ENCODE measurements at regions not wholly inside any gene's neighbourhood (a gene's known extent, or its start where the extent isn't known, plus 50 kb on each side); places are given as distances from the start of the nearest gene placed in this dataset.

- no peaks in the 10 kb centered on the region for H3K4me1 ChIP-seq (ENCODE audit: control insufficient read depth, insufficient read depth, low read length, unreplicated experiment)
- H3K36me3 ChIP-seq (ENCODE audit: insufficient read depth, low read length), result no peaks in the 10 kb centered on the region
- H2AFZ ChIP-seq (ENCODE audit: low read length, unreplicated experiment), result no peak overlapping the region
- H3K79me2 ChIP-seq (ENCODE audit: control insufficient read depth, insufficient read depth, low read length, unreplicated experiment), result no peaks in the 10 kb centered on the region
- peaks cover 4% of the 10 kb centered on the region; the same call in 1 of the 2 replicates for H3K27me3 ChIP-seq (ENCODE audit: insufficient read depth, low read length)
- no peak overlapping the region for H3K4me3 ChIP-seq (ENCODE audit: low read depth, low read length)
- no peak overlapping the region for H3K27ac ChIP-seq (ENCODE audit: low read depth, low read length)
These were observed 109.7 kb upstream of the OR9Q1 start for GRCh38 chr11:57913715-57914704.

GRCh38 chr11:57917632-57918031 is 106.0 kb upstream of the OR9Q1 start:
- H3K4me3 ChIP-seq (ENCODE audit: low read depth, low read length), result no peak overlapping the region
- no peak overlapping the region for H2AFZ ChIP-seq (ENCODE audit: low read length, unreplicated experiment)
- no peak overlapping the region for H3K27ac ChIP-seq (ENCODE audit: low read depth, low read length)
- no peaks in the 10 kb centered on the region for H3K4me1 ChIP-seq (ENCODE audit: control insufficient read depth, insufficient read depth, low read length, unreplicated experiment)
- no peaks in the 10 kb centered on the region for H3K79me2 ChIP-seq (ENCODE audit: control insufficient read depth, insufficient read depth, low read length, unreplicated experiment)
- peaks cover 4% of the 10 kb centered on the region; the same call in 1 of the 2 replicates for H3K27me3 ChIP-seq (ENCODE audit: insufficient read depth, low read length)
- no peaks in the 10 kb centered on the region for H3K36me3 ChIP-seq (ENCODE audit: insufficient read depth, low read length)

- Histone ChIP-seq H3K36me3 (ENCODE audit: insufficient read depth, low read length) (no peaks in the 10 kb centered on the region), H2AFZ (ENCODE audit: low read length, unreplicated experiment) (no peak overlapping the region), H3K4me3 (ENCODE audit: low read depth, low read length) (no peak overlapping the region), H3K27me3 (ENCODE audit: insufficient read depth, low read length) (peaks cover 4% of the 10 kb centered on the region; the same call in 1 of the 2 replicates), H3K27ac (ENCODE audit: low read depth, low read length) (no peak overlapping the region), H3K4me1 (ENCODE audit: control insufficient read depth, insufficient read depth, low read length, unreplicated experiment) (no peaks in the 10 kb centered on the region), H3K79me2 (ENCODE audit: control insufficient read depth, insufficient read depth, low read length, unreplicated experiment) (no peaks in the 10 kb centered on the region)
These were observed 102.7 kb upstream of the OR9Q1 start for GRCh38 chr11:57920971-57921370.

DNA sequence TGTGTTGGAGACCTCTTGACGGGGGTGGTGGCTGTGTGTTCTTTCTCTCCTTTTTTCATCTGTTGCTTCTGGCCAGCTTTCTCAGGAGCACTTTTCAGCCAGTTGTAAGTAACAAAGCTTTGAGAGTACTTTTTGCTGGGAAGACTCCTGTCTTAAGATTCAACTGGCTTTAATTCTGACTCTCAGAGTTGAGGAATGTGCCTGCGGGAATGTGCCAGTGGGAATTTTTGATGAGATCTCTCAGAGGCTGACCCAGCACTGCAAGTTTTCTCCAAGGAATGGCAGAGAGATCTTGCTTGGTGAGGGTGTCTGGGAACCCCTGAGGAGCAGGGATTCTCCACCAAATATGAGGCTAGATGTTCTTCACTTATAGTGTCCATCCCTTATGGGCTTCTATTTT is 91.6 kb upstream of the OR9Q1 start:
- no peaks in the 10 kb centered on the region for H3K36me3 ChIP-seq (ENCODE audit: insufficient read depth, low read length)
- H3K79me2 ChIP-seq (ENCODE audit: control insufficient read depth, insufficient read depth, low read length, unreplicated experiment), result no peaks in the 10 kb centered on the region
- no peak overlapping the region for H3K27ac ChIP-seq (ENCODE audit: low read depth, low read length)
- H2AFZ ChIP-seq (ENCODE audit: low read length, unreplicated experiment), result no peak overlapping the region
- peaks cover 28% of the 10 kb centered on the region; the same call in 1 of the 2 replicates for H3K27me3 ChIP-seq (ENCODE audit: insufficient read depth, low read length)
- H3K4me3 ChIP-seq (ENCODE audit: low read depth, low read length), result no peak overlapping the region
- no peaks in the 10 kb centered on the region for H3K4me1 ChIP-seq (ENCODE audit: control insufficient read depth, insufficient read depth, low read length, unreplicated experiment)

- no peak overlapping the region for H3K27ac ChIP-seq (ENCODE audit: low read depth, low read length)
- no peaks in the 10 kb centered on the region for H3K36me3 ChIP-seq (ENCODE audit: insufficient read depth, low read length)
- no peaks in the 10 kb centered on the region for H3K79me2 ChIP-seq (ENCODE audit: control insufficient read depth, insufficient read depth, low read length, unreplicated experiment)
- no peaks in the 10 kb centered on the region for H3K4me1 ChIP-seq (ENCODE audit: control insufficient read depth, insufficient read depth, low read length, unreplicated experiment)
- peaks cover 23% of the 10 kb centered on the region; the same call in 1 of the 2 replicates for H3K27me3 ChIP-seq (ENCODE audit: insufficient read depth, low read length)
- H2AFZ ChIP-seq (ENCODE audit: low read length, unreplicated experiment), result no peak overlapping the region
- H3K4me3 ChIP-seq (ENCODE audit: low read depth, low read length), result no peak overlapping the region
These were observed 88.2 kb upstream of the OR9Q1 start for GRCh38 chr11:57935402-57936049.

DNA sequence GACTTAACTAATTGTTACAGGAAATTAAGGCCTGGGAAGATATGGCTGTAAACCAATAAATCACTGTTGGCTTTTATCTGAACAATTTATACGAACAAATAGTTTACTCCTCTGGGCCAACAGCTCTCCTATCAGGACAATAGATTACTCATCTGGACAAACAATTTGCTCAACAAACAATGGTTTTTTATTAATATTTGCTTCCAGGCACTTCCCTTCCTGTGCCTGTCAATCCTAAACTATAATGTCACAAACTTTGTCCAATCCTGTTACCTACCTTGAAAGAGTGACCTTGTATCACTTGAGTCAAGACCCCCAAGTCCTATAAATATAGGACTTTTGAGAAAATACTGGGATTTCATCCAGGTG is 87.6 kb upstream of the OR9Q1 start:
- H3K36me3 ChIP-seq (ENCODE audit: insufficient read depth, low read length), result no peaks in the 10 kb centered on the region

GRCh38 chr11:57937431-57937830 is 86.2 kb upstream of the OR9Q1 start:
- Histone ChIP-seq H3K27ac (ENCODE audit: low read depth, low read length) (no peak overlapping the region), H2AFZ (ENCODE audit: low read length, unreplicated experiment) (no peak overlapping the region), H3K36me3 (ENCODE audit: insufficient read depth, low read length) (no peaks in the 10 kb centered on the region), H3K4me3 (ENCODE audit: low read depth, low read length) (no peak overlapping the region), H3K79me2 (ENCODE audit: control insufficient read depth, insufficient read depth, low read length, unreplicated experiment) (no peaks in the 10 kb centered on the region), H3K4me1 (ENCODE audit: control insufficient read depth, insufficient read depth, low read length, unreplicated experiment) (no peaks in the 10 kb centered on the region), H3K27me3 (ENCODE audit: insufficient read depth, low read length) (peaks cover 23% of the 10 kb centered on the region; the same call in 1 of the 2 replicates)

More for the DNA sequence above, 87.6 kb upstream of the OR9Q1 start:
- H3K27ac ChIP-seq (ENCODE audit: low read depth, low read length), result no peak overlapping the region
- no peak overlapping the region for H3K4me3 ChIP-seq (ENCODE audit: low read depth, low read length)
- no peaks in the 10 kb centered on the region for H3K4me1 ChIP-seq (ENCODE audit: control insufficient read depth, insufficient read depth, low read length, unreplicated experiment)
- peaks cover 23% of the 10 kb centered on the region; the same call in 1 of the 2 replicates for H3K27me3 ChIP-seq (ENCODE audit: insufficient read depth, low read length)
- no peaks in the 10 kb centered on the region for H3K79me2 ChIP-seq (ENCODE audit: control insufficient read depth, insufficient read depth, low read length, unreplicated experiment)
- H2AFZ ChIP-seq (ENCODE audit: low read length, unreplicated experiment), result no peak overlapping the region

DNA sequence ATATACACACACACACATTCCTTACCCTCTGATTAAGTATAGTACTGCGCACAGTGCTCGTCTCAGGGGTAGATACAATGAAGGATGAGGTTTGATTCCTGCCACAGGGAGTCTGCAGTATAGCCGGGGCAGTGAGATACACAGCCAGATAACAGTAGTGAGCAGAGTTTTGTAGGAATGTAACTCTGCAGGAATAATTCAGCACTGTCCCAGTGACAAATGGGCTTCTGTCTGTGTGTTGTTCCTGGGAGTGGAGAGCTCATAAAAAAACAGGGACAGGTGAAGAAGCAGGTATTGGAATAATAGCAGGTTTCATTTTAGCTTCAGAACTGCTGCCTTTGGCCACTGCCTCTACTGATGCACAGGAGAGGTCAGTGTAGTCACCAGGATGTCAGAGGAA is 85.3 kb upstream of the OR9Q1 start:
- no peaks in the 10 kb centered on the region for H3K4me1 ChIP-seq (ENCODE audit: control insufficient read depth, insufficient read depth, low read length, unreplicated experiment)
- H3K36me3 ChIP-seq (ENCODE audit: insufficient read depth, low read length), result no peaks in the 10 kb centered on the region
- H3K4me3 ChIP-seq (ENCODE audit: low read depth, low read length), result no peak overlapping the region
- H2AFZ ChIP-seq (ENCODE audit: low read length, unreplicated experiment), result no peak overlapping the region
- no peaks in the 10 kb centered on the region for H3K79me2 ChIP-seq (ENCODE audit: control insufficient read depth, insufficient read depth, low read length, unreplicated experiment)
- H3K27me3 ChIP-seq (ENCODE audit: insufficient read depth, low read length), result peaks cover 23% of the 10 kb centered on the region; the same call in 1 of the 2 replicates
- H3K27ac ChIP-seq (ENCODE audit: low read depth, low read length), result no peak overlapping the region

DNA sequence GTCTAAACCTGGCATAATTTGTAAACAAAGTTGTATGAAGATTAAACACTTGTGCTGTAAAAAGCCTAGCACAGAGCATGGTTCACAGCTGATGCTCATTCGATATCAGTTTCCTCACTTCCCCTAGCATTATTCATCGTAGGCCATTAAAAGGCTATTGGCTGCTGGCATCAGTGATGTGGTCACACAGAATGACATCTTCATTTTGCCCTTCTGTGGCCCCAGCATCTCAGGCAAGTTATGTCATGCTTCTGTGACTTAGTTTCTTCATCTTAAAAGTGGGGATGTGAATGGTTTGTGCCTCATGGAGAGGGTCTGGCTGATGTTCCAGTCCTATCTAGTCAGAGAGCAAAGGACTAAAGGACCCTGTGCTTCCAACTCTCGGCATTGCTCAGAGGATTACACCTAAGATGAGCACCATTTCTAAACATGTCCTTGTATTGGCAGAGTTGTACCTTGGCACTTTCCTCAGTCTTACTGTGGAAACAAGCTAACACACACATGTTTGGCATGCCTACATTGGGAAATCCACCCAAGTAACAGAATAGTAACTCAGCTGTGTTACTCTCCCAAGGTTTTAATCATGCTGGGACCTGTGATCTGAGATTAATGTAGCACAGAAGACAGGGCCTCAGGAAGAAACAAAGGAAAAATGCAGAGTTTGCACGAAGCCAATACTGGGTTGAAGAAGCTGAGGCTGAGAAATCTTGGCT is 83.5 kb upstream of the OR9Q1 start:
- Histone ChIP-seq H3K36me3 (ENCODE audit: insufficient read depth, low read length) (no peaks in the 10 kb centered on the region), H3K4me1 (ENCODE audit: control insufficient read depth, insufficient read depth, low read length, unreplicated experiment) (no peaks in the 10 kb centered on the region), H3K27me3 (ENCODE audit: insufficient read depth, low read length) (peaks cover 22% of the 10 kb centered on the region; the same call in 1 of the 2 replicates), H3K27ac (ENCODE audit: low read depth, low read length) (no peak overlapping the region), H3K4me3 (ENCODE audit: low read depth, low read length) (no peak overlapping the region), H3K79me2 (ENCODE audit: control insufficient read depth, insufficient read depth, low read length, unreplicated experiment) (no peaks in the 10 kb centered on the region), H2AFZ (ENCODE audit: low read length, unreplicated experiment) (no peak overlapping the region)

DNA sequence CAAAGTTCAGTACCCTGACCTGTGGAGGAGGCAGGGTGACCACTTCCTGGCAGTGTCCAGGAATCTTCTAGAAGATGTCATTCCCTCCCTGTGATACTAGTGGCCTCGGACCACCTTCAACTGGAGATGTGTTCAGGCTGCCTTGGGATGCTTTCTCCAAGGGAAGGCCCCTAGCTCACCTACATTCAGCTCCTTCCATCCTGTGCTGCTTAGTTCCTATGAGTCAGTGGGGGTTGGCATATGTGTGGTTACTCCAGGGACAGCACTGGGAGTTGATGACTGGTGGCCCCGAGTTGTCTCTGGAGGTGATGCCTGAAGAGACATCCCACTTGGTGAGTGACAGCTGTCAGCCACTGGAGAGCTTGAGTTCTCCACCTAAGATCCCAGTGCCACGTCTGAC is 81.8 kb upstream of the OR9Q1 start:
- Histone ChIP-seq H3K36me3 (ENCODE audit: insufficient read depth, low read length) (no peaks in the 10 kb centered on the region), H3K4me1 (ENCODE audit: control insufficient read depth, insufficient read depth, low read length, unreplicated experiment) (no peaks in the 10 kb centered on the region), H2AFZ (ENCODE audit: low read length, unreplicated experiment) (no peak overlapping the region), H3K27ac (ENCODE audit: low read depth, low read length) (no peak overlapping the region), H3K79me2 (ENCODE audit: control insufficient read depth, insufficient read depth, low read length, unreplicated experiment) (no peaks in the 10 kb centered on the region), H3K27me3 (ENCODE audit: insufficient read depth, low read length) (peaks cover 12% of the 10 kb centered on the region; the same call in 1 of the 2 replicates), H3K4me3 (ENCODE audit: low read depth, low read length) (no peak overlapping the region)
